HG03432 (cell line): ENCODE measurements at regions not wholly inside any gene's neighbourhood (a gene's known extent, or its start where the extent isn't known, plus 50 kb on each side); places are given as distances from the start of the nearest gene placed in this dataset.

Experiments
- ATAC-seq: cut with Tn5 transposase; IDR thresholded peaks from one replicate; pipeline ENCODE4 v1.9.1; 2021; ENCODE audit warnings: mild to moderate bottlenecking, moderate library complexity; ENCODE audit not compliant: unreplicated experiment

- no peak for ATAC-seq
These were observed 600.9 kb downstream of the CCDC171 start for GRCh38 chr9:16153741-16154140.

DNA sequence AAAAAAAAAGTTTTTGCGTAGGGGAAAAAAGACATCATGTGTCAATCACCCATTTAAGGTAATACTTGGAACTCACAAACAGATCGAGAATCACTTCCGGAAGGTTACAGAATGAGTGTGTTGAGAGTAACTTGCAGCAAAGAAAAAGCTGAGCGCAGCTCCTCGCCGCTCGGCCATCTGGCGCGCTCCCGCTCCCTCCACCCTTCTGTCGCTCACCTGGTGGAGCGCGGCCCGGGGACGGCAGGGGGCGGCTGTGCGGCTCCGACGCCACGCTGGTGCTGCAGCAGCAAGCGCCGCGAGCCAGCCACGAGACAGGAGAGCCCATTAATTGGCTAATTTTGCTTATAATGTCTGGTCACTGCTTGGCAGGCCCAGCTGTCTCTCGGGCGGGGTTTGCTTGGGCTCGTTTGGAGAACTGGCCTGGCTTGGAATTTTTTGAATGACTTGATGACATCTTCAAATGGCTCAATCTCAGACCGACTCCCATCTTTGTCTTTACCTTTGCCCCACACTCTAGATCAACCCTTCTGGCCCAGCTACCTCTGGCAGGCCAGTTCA, 601.8 kb downstream of the CCDC171 start:
- peak; percentile 74 for ATAC-seq

DNA sequence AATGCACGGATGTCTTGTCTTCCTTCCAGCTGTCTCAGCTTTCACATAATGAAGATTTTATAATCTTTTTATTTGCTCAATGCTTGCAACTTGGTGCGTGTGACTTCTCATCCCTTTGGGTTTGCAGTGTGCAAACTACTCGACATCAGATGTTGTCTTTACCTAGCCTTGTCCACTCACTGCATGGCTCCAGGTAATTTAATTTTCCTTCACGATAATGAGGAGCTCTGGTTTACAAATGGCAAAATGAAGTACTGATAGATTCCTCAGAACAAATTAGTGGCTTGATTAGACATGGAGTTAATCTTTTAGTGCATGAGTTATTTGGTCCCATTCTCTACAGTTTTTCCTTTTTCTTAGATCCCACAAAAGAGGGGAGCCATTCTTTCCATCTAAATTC, 603.0 kb downstream of the CCDC171 start:
- ATAC-seq = no peak

- ATAC-seq = no peak
These were observed 604.4 kb downstream of the CCDC171 start for GRCh38 chr9:16157216-16157615.

- ATAC-seq = no peak
These were observed 604.8 kb downstream of the CCDC171 start for GRCh38 chr9:16157651-16158050.

DNA sequence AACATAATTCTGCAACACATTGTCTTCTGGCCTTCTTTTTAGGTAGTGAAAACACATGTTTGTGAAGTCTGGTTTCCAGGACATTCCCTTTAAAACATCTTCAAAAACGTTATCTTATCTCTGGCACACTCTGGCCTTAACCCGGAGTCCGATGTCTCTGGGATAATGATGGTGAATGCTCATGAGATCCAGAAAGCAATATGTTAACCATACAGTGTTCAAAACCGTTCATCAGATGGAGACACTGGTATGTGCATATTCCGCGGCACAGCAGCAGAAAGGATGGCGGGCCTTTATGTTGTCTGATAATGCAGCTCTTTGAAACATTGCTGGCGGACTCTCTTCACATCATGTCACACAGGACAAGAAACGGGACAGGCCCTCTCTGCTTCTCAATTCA, 605.2 kb downstream of the CCDC171 start:
- ATAC-seq = no peak

DNA sequence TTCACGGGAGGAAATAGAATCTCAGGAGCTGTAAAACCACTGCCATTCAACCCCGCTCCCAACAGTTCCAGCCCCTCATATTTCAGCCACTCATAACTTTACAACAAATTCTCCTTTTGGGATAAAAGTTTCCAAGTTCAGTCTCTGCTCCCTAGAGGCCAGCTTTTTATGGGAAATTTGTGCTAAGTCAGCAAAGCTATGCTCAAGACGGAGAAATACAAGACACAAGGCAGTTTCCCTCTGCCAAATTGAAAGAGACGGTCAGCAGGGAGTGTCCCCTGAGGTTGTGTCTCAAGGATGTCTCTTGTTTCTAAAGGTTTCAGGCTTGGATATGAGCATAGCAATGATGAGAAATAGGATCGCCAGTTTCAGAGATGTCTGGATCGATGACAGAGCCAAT, 608.6 kb downstream of the CCDC171 start:
- no peak for ATAC-seq

DNA sequence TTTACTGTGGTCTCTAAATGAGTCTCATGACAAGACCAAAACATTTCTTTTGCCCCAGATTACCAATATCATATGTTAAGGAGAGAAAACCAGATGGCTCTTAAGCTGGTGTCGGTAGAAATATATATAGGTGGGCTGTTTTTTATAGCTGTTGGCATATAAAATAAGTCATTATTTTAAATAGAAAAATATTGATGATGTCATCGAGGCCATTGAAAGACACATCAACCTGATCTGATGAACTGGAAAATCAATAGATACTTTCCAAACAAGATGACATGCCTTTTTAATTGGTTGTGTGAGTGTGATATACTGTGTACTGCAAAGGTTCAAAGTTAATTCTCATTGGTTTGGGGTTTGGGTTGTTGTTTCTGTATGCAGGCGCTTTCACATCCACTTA, 617.3 kb downstream of the CCDC171 start:
- ATAC-seq = no peak

GRCh38 chr9:16171911-16172310, 619.1 kb downstream of the CCDC171 start:
- ATAC-seq = no peak

DNA sequence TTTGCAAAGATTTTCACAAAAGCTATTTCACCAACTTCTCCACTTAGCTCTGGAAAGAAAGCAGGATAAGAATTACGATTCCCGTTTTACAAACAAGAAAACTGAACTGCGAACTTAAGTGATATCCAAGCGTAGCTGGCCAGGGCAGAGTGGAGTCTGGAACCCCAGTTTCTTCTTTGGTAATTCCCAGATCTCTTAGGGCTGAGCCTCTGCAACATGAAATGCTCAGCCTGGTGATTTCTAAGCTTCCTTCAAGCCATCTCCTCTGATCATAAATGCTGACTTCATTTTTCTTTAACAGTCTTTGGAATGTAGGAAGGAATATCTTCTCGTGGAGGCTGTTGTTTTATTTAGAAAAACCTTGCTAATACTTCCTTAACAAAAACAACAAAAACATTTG, 620.0 kb downstream of the CCDC171 start:
- no peak for ATAC-seq

DNA sequence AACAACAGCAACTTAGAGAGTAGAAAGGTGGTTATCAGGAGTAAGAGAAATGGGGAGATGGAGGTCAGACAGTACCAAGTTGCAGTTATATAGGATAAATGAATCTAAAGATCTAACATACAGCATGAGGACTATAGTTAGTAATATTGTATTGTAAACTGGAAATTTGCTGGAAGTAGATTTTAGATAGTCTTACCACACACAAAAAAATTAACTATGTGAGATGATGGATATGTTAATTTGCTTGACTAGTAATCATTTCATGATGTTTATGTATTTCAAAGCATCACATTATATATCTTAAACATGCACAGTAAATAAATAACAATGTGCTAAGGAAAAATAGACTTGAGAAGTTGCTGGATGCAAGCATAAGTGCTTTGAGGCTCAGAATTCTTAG, 622.1 kb downstream of the CCDC171 start:
- no peak for ATAC-seq

GRCh38 chr9:16175461-16175860, 622.6 kb downstream of the CCDC171 start:
- ATAC-seq = no peak

DNA sequence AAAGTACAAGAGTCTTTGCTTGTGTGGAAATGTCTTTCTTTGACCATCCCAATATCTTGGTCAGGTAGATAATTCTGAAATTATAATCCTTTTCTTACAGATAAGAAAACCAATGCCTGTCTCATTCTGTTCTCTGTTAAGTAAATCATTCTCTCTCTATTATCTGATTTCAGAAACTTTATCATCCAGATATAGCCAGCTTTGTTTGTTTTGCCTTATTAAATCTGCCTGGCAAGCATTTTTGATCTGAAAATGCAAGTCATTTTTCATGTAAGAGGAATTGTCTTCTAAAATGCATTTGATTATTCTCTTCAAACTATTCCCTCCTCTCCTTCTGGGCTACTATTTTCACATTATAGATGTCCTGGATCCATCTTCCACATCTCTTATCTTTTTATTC, 625.5 kb downstream of the CCDC171 start:
- ATAC-seq = no peak

DNA sequence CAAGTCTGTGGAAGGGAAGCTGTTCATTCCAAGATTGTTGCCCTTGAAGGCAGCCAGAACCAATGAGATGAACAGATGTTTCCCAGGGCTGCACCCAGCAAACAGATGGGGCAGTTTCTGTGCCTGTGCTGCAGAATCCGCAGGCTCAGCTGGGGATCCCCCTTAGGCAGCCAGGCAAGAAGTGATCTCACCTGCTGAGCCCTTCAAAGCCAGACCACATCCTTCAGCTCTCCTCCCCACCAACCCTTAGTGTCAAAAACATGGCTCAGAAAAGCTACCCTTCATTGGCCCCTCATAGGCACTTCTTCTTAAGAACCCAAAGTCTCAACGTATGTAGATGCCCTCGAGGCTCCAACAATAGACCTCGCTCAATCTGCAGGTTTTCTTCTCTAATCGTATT, 626.7 kb downstream of the CCDC171 start:
- peak; percentile 94 for ATAC-seq

DNA sequence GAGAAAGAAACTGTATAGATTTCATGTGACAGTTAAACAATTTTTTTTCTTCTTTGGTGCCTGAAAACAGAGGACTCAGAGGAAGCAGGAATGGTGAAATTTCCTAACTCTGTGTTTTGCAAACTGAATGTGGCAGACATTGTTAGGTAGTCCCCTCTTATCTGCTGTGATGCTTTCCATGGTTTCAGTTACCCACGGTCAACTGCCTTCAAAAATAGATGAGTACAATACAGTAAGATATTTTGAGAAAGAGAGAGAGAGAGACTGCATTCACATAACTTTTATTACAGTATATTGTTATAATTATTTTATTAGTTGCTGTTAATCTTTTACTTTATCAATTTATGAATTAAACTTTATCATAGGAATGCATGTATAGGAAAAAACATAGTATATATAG, 627.2 kb downstream of the CCDC171 start:
- no peak for ATAC-seq

DNA sequence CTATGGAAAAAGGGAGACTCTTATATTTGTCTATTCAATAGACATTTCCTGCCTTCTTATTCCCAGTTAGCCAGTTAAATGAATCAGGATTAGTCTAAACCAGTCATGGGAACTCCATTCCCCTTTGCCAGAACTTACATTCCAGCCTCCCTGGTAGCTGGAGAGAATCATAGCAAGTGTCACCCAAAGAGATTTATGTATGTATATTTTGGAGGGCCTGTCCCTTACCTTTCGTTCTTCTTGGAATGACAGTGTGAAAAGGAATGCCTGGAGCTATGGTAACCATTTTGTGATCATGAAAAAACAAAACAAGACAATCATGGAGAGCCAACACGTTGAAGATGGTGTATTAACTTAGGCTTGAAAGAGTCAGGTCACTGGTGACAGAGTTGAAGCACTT, 627.7 kb downstream of the CCDC171 start:
- ATAC-seq = no peak

- ATAC-seq = no peak
These were observed 628.7 kb downstream of the CCDC171 start for GRCh38 chr9:16181539-16181938.

- no peak for ATAC-seq
These were observed 629.9 kb downstream of the CCDC171 start for GRCh38 chr9:16182784-16183183.

- ATAC-seq = peak; percentile 49
These were observed 632.3 kb downstream of the CCDC171 start for GRCh38 chr9:16184964-16185646.

DNA sequence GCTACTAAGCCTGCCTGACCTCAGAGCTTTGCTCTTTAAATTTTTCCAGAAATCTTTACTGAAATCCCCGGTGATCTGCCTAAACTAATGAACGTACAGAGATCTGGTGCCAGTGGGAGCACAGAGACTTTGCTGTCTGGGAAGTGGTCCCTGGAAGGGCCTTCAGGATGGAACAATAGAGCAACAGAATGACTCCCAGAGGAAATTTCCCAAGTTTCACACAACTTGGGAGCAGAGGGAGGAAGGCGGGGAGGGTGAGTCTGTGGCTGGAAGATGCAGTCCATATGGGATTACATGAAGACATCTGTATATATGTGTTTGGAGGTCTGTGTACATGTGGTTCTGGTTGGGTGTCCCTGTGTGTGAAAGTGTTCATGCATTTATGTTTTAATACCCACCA, 638.3 kb downstream of the CCDC171 start:
- no peak for ATAC-seq

GRCh38 chr9:16191691-16192402, 639.0 kb downstream of the CCDC171 start:
- ATAC-seq = peak; percentile 97

DNA sequence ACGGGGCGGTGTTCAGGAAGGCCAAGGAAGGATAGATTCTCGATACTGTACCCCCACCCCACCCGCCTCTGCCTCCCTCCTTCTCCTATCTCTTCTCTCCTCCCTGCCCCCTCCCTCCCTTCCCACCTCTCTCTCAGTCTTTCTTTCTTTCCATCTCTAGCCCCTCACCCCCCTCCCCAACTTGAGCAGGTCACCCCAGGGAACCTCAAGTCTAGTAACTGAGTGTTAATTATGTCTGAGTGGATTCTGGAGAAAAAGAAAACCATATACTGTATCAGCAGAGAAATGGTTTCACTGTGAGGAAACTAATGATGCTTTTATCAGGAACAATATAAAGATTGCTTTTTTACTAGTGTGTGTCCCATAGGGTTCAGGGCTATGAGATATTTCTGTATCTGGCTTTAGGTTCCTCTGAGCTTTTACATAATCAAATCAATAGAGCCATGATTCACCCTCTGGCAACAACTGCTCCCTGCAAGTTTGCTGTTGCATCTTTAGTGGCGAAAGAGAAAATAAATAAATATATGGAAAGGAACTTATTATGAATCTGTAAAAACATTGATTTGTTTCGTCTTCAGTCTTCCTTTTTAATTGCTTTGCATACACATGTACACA, 639.7 kb downstream of the CCDC171 start:
- no peak for ATAC-seq
